ENCODE measurements at regions not wholly inside any gene's neighbourhood (a gene's known extent, or its start where the extent isn't known, plus 50 kb on each side); places are given as distances from the start of the nearest gene placed in this dataset.

DNA sequence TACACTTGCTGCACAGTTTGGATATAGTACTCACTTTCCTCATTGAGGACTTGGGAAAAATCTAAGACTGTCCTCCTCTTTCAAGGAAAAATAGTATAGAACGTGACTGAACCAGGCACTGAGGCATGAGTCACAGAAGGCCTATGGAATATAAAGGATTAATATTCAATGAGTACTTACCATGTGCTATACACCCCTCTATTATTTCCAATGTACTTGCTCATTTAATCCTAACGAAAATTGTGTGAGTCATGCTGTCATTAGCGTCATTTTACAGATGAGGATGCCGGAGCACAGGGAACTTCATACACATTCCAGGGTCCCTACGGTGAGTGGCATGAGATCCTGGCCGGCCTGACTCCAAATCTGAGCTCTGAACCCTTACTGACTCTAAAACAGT lies 2136.2 kb upstream of the TENM3 start:
- H3K27ac ChIP-seq (ENCODE audit: low read depth, low read length): no peak overlapping the region
- 82 to 86% (median 84%) methylated on average over 6 of the region's 6 CpGs for WGBS, 3 donors

GRCh38 chr4:180116840-180117239 lies 2126.4 kb upstream of the TENM3 start:
- no peak overlapping the region for H3K27ac ChIP-seq (ENCODE audit: low read depth, low read length)
- WGBS, 3 donors: 75 to 87% (median 80%) methylated on average over 4 of the region's 4 CpGs

- WGBS, 3 donors: 38 to 69% (median 66%) methylated on average over 3 of the region's 3 CpGs
- no peak overlapping the region for H3K27ac ChIP-seq (ENCODE audit: low read depth, low read length)
These were observed 2123.1 kb upstream of the TENM3 start for GRCh38 chr4:180120068-180120467.

GRCh38 chr4:180134091-180134866 lies 2108.9 kb upstream of the TENM3 start:
- H3K27ac ChIP-seq (ENCODE audit: low read depth, low read length): no peak overlapping the region
- WGBS, 3 donors: 17 to 26% (median 17%) methylated on average over 11 of the region's 11 CpGs

- no peak overlapping the region for H3K27ac ChIP-seq (ENCODE audit: low read depth, low read length)
- WGBS, 3 donors: 72 to 80% (median 77%) methylated on average over 3 of the region's 3 CpGs
These were observed 2101.5 kb upstream of the TENM3 start for GRCh38 chr4:180141734-180142133.

DNA sequence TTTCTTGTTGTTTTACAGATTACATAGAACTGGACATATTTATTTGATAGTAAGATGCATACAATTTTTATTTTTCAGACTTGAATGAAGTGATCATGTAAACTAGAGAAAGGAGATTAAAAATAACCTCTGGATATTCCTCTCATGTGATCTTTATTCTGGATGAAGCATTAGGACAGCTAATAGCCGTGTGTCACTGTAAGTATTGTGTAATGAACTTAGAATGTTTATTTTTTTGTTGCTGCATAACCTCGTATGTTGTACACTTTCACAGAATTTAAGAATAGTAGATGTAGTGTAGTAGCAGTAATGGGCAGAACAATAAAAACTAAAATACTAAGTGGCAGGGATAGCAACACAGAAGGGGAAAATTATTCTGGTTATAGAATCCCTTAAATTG lies 2094.5 kb upstream of the TENM3 start:
- WGBS, 3 donors: 57 to 67% (median 59%) methylated on average over 2 of the region's 2 CpGs

DNA sequence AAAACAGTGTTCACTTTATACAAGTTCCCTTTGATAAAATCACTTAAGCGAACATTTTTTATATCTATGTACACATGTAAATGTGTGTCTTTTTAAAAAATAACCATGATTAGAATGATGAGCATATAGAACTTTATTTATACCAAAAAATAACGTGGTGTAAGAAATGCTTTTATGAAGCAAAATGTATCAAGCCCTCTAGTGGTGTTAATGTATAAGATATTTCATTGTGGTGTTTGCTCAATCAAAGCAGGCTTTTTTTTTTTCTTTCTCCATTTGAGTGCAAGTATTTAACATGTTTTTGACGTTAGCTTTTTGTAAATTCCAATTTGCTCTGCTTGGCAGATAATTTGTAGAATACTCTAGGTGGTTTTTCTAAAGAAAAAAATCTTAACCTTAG lies 2092.4 kb upstream of the TENM3 start:
- no peak overlapping the region for H3K27ac ChIP-seq (ENCODE audit: low read depth, low read length)
- WGBS, 3 donors: 19 to 37% (median 35%) methylated on average over 3 of the region's 3 CpGs

More for the DNA sequence above, 2094.5 kb upstream of the TENM3 start:
- H3K27ac ChIP-seq (ENCODE audit: low read depth, low read length): no peak overlapping the region

DNA sequence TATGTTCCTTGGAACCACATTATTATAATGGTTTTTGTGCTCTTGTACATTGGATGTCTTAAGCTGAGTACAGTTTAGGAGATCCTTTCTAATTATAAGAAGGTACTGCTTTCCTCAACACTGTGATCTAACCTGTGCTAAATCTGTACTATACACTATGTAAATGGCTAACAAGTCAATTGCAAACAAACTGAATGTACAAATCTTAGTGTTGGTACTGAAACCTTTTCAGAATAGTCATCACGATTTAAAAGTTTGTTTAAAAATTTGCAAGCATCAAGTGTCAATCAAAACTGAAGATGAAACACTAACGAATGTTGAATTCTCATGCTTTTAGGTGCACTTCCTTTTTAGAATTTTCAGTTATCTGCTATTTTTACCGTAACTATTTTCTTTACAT lies 2090.4 kb upstream of the TENM3 start:
- H3K27ac ChIP-seq (ENCODE audit: low read depth, low read length): no peak overlapping the region
- WGBS, 3 donors: 83 to 89% (median 88%) methylated on average over 3 of the region's 3 CpGs

DNA sequence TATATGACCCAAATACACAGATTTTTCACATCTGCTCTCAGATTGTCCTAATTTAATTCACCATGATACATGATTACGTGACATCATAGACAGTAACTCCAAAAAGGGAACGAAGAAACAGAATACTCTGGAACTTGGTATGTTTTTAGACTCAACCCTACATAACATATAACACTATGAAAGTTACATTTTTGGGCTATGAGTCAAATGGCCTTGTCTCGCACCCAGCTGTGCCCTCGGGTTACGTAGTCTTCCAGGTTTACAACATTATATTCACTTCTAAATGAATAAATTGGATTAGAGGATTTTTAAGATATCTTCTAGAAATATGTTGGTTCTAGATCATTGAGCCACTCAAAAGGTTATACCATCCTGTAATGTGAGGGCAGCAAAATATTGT lies 2089.6 kb upstream of the TENM3 start:
- 92 to 96% (median 93%) methylated on average over 5 of the region's 5 CpGs for WGBS, 3 donors
- no peak overlapping the region for H3K27ac ChIP-seq (ENCODE audit: low read depth, low read length)

DNA sequence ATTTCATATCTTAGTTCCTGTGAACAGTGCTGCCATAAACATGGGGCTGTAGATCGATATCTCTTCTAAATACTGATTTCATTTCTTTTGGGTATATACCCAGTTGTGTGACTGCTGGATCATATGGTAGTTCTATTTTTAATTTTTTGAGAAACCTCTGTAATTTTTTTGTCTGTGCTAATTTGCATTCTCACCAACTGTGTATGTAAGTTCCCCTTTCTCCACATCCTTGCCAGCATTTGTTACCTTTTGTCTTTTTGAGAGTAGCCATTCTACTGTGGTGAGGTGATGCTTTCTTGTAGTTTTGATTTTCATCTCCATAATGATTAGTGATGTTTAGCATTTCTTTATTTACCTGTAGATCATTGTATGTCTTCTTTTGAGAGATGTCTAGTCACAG lies 2086.5 kb upstream of the TENM3 start:
- no peak overlapping the region for H3K27ac ChIP-seq (ENCODE audit: low read depth, low read length)
- 89 to 98% (median 91%) methylated on average over 1 of the region's 1 CpG for WGBS, 3 donors

- 34 to 71% (median 69%) methylated on average over 8 of the region's 8 CpGs for WGBS, 3 donors
- no peak overlapping the region for H3K27ac ChIP-seq (ENCODE audit: low read depth, low read length)
These were observed 2082.8 kb upstream of the TENM3 start for GRCh38 chr4:180160195-180160983.

GRCh38 chr4:180164799-180165198 lies 2078.4 kb upstream of the TENM3 start:
- 82 to 88% (median 82%) methylated on average over 2 of the region's 2 CpGs for WGBS, 3 donors
- H3K27ac ChIP-seq (ENCODE audit: low read depth, low read length): no peak overlapping the region

- WGBS, 3 donors: 48 to 67% (median 49%) methylated on average over 3 of the region's 3 CpGs
- no peak overlapping the region for H3K27ac ChIP-seq (ENCODE audit: low read depth, low read length)
These were observed 2073.8 kb upstream of the TENM3 start for GRCh38 chr4:180169394-180169793.

GRCh38 chr4:180169966-180170365 lies 2073.2 kb upstream of the TENM3 start:
- 47 to 78% (median 69%) methylated on average over 1 of the region's 1 CpG for WGBS, 3 donors
- H3K27ac ChIP-seq (ENCODE audit: low read depth, low read length): no peak overlapping the region

DNA sequence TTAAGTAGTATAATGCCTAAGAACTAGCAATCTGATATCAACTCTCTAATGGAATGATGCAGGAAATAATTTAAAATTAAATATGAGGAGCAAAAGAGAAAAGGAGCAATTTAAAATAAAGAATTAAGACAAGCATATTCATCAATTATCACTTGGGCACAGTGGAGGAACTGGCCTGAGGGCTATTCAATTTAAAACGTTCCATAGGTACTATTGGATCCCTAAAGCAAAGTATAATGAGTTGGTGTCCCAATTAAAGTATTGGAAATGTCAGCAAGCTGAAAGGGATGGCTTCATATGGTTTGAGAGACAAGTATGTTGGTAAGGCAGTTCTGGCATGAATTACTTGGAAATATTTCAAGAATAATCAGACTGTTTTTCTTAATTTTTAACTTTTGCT lies 2064.1 kb upstream of the TENM3 start:
- H3K27ac ChIP-seq (ENCODE audit: low read depth, low read length): no peak overlapping the region
- 36 to 59% (median 49%) methylated on average over 1 of the region's 1 CpG for WGBS, 3 donors

GRCh38 chr4:180189666-180190065 lies 2053.5 kb upstream of the TENM3 start:
- 42 to 93% (median 82%) methylated on average over 1 of the region's 1 CpG for WGBS, 3 donors
- no peak overlapping the region for H3K27ac ChIP-seq (ENCODE audit: low read depth, low read length)

- no peak overlapping the region for H3K27ac ChIP-seq (ENCODE audit: low read depth, low read length)
- WGBS, 3 donors: 24 to 34% (median 30%) methylated on average over 2 of the region's 2 CpGs
These were observed 2052.8 kb upstream of the TENM3 start for GRCh38 chr4:180190382-180190781.

- no peak overlapping the region for H3K27ac ChIP-seq (ENCODE audit: low read depth, low read length)
- 33 to 57% (median 50%) methylated on average over 6 of the region's 6 CpGs for WGBS, 3 donors
These were observed 2045.7 kb upstream of the TENM3 start for GRCh38 chr4:180197471-180197870.

- H3K27ac ChIP-seq (ENCODE audit: low read depth, low read length): no peak overlapping the region
- WGBS, 3 donors: 83 to 95% (median 85%) methylated on average over 3 of the region's 3 CpGs
These were observed 2039.9 kb upstream of the TENM3 start for GRCh38 chr4:180203349-180203748.

DNA sequence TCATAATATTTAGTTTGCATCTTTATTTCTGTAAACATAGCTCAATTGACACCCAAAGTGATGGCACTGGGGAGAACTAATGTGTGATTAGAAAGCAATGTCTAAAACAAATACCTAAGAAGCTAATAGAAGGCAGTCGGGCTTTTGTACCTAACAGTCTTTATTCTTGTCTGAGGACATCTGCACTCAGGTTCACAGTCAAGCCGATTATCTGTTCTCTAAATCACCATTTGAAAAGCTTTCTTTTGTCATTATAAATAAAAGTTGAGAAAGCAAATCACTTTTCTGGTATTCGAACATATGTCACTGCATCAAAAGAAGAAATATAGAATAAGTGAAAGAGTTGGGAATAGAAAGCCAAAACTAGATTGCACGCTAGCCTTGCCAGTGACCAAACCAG lies 2037.9 kb upstream of the TENM3 start:
- 77 to 88% (median 83%) methylated on average over 4 of the region's 4 CpGs for WGBS, 3 donors
- H3K27ac ChIP-seq (ENCODE audit: low read depth, low read length): no peak overlapping the region
